ENCODE measurements at regions not wholly inside any gene's neighbourhood (a gene's known extent, or its start where the extent isn't known, plus 50 kb on each side); places are given as distances from the start of the nearest gene placed in this dataset.

GRCh38 chr13:60757501-60758215 is 360.6 kb downstream of the TDRD3 start:
- WGBS, 3 donors, result 57 to 69% (median 58%) methylated on average over 7 of the region's 7 CpGs
- H3K27me3 ChIP-seq (ENCODE audit: insufficient read depth in 3 of 3, low read length in 2 of 3), result no peaks in the 10 kb centered on the region

GRCh38 chr13:60756306-60756705 is 359.3 kb downstream of the TDRD3 start:
- Histone ChIP-seq H3K9me3 (no peaks in the 10 kb centered on the region), H3K36me3 (ENCODE audit: insufficient read depth in 1 of 2, low read depth in 1 of 2) (no peaks in the 10 kb centered on the region), H3K27ac (no peak overlapping the region), H3K27me3 (ENCODE audit: insufficient read depth in 3 of 3, low read length in 2 of 3) (no peaks in the 10 kb centered on the region), H3K4me3 (no peak overlapping the region), H3K4me1 (no peaks in the 10 kb centered on the region)
- intact Hi-C loops (cut with DNase I), result no loop called here
- ATAC-seq, result no peak
- DNase-seq, result no peak
- no peak for TF ChIP-seq CTCF (IDR thresholded peaks at IDR 0.05)
- 13 to 22% (median 21%) methylated on average over 5 of the region's 5 CpGs for WGBS, 3 donors

More at GRCh38 chr13:60757501-60758215, 360.6 kb downstream of the TDRD3 start:
- Histone ChIP-seq H3K36me3 (ENCODE audit: insufficient read depth in 1 of 2, low read depth in 1 of 2) (no peaks in the 10 kb centered on the region), H3K4me3 (no peak overlapping the region), H3K9me3 (no peaks in the 10 kb centered on the region), H3K27ac (no peak overlapping the region), H3K4me1 (no peaks in the 10 kb centered on the region)
- TF ChIP-seq CTCF (IDR thresholded peaks at IDR 0.05), result no peak
- ATAC-seq (no peak), DNase-seq (no peak)
- intact Hi-C loops (cut with DNase I), result no loop called here

GRCh38 chr13:60755380-60756163 is 358.6 kb downstream of the TDRD3 start:
- no peaks in the 10 kb centered on the region for H3K4me1 ChIP-seq
- no peak overlapping the region for H3K27ac ChIP-seq
- 68 to 75% (median 74%) methylated on average over 4 of the region's 4 CpGs for WGBS, 3 donors
- H3K4me3 ChIP-seq, result no peak overlapping the region
- DNase-seq, result no peak
- H3K36me3 ChIP-seq (ENCODE audit: insufficient read depth in 1 of 2, low read depth in 1 of 2), result no peaks in the 10 kb centered on the region
- no peaks in the 10 kb centered on the region for H3K27me3 ChIP-seq (ENCODE audit: insufficient read depth in 3 of 3, low read length in 2 of 3)
- no peak for TF ChIP-seq CTCF (IDR thresholded peaks at IDR 0.05)
- H3K9me3 ChIP-seq, result no peaks in the 10 kb centered on the region
- intact Hi-C loops (cut with DNase I), result no loop called here
- ATAC-seq, result no peak

DNA sequence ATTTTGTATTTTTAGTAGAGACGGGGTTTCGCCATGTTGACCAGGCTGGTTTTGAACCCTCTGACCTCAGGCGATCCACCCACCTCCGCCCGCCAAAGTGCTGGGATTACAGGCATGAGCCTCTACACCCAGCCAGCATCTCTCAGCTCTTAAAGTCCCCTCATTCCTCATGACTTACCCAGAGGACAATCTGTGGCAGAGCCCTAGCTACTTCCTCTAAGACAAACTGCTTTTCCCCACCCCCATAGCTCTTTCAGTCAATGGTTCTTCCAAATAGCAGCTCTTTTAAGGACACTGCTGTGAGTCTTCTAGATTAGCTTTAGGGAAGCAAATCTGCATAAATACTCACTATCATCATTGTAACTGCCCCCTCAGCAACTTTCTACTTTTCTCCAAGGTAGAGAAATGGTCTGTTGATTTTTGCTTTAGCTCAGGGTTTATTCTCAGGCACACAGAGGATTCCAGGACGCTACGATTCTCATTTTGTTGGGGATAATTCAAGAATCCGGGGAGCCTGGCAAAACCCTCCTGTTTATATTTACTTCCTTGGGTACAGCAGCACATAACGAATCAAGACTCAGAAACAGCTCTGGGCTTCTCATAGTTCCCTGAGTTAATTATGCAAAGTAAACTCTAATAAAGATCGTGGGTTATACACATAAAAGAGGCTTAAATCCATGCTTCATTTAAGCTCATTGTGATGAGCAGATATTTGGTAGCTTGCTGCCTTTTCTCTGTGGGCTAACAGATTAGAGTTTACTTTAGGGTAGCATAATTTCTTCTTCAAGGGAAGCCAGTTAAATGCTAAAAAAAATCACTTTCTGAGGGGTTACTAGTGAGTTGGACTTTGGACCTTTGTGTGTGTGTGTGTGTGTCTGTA is 357.4 kb downstream of the TDRD3 start:
- Histone ChIP-seq H3K4me1 (no peaks in the 10 kb centered on the region), H3K4me3 (no peak overlapping the region), H3K36me3 (ENCODE audit: insufficient read depth in 1 of 2, low read depth in 1 of 2) (no peaks in the 10 kb centered on the region), H3K27ac (no peak overlapping the region), H3K9me3 (no peaks in the 10 kb centered on the region), H3K27me3 (ENCODE audit: insufficient read depth in 3 of 3, low read length in 2 of 3) (no peaks in the 10 kb centered on the region)
- no peak for TF ChIP-seq CTCF (IDR thresholded peaks at IDR 0.05)
- DNase-seq (no peak), ATAC-seq (no peak)
- WGBS, 3 donors, result 75 to 80% (median 78%) methylated on average over 10 of the region's 10 CpGs
- intact Hi-C loops (cut with DNase I), result no loop called here

All from psoas muscle (tissue), 7 donors.